Ascending aorta (tissue), 2 donors: ENCODE measurements at regions not wholly inside any gene's neighbourhood (a gene's known extent, or its start where the extent isn't known, plus 50 kb on each side); places are given as distances from the start of the nearest gene placed in this dataset.
A peak's percentile ranks its signal among the peaks of the same experiment; 100 is the strongest.

Source experiments
- DNase-seq, 2 donors: peaks; one replicate each; pipeline ENCODE4 v3.0.0-alpha.2; 2019; ENCODE audit warnings: low spot score in 2 of 2
- H3K27ac ChIP-seq, 2 donors: fragments of 200-600 bp; sonication (generic); one replicate each; pipeline ENCODE4 v1.5.1; 2016 to 2017; ENCODE audit warnings: mild to moderate bottlenecking in 1 of 2
- H3K27me3 ChIP-seq: fragments of 200-600 bp; sonication (generic); one replicate; pipeline ENCODE4 v1.5.1; 2017
- H3K36me3 ChIP-seq, 2 donors: fragments of 200-600 bp; sonication (generic); one replicate each; pipeline ENCODE4 v1.5.1; 2016
- H3K4me1 ChIP-seq, 2 donors: fragments of 200-600 bp; sonication (generic); one replicate each; pipeline ENCODE4 v1.5.1; 2016 to 2017; ENCODE audit warnings: mild to moderate bottlenecking in 1 of 2
- H3K4me3 ChIP-seq, 2 donors: fragments of 200-600 bp; sonication (generic); one replicate each; pipeline ENCODE4 v1.5.1; 2016 to 2017; ENCODE audit warnings: mild to moderate bottlenecking in 1 of 2
- H3K9me3 ChIP-seq, 2 donors: fragments of 200-600 bp; sonication (generic); one replicate each; pipeline ENCODE4 v1.5.1; 2016
- intact Hi-C: fragments of 100-400 bp; cut with DNase I; formaldehyde crosslinking; loops from one replicate; pipeline ENCODE4 v1.15.1; 2023
- TF ChIP-seq, protein P1 (sequence below), 3 experiments: fragments of 200-600 bp in 2 of 3; fragments of 450-650 bp in 1 of 3; sonication (generic) in 2 of 3; IDR thresholded peaks; one replicate each; pipeline ENCODE4 v1.5.1; 2016 to 2019; ENCODE audit warnings: antibody characterized with exemption in 3 of 3, mild to moderate bottlenecking in 1 of 3, moderate library complexity in 1 of 3

DNA sequence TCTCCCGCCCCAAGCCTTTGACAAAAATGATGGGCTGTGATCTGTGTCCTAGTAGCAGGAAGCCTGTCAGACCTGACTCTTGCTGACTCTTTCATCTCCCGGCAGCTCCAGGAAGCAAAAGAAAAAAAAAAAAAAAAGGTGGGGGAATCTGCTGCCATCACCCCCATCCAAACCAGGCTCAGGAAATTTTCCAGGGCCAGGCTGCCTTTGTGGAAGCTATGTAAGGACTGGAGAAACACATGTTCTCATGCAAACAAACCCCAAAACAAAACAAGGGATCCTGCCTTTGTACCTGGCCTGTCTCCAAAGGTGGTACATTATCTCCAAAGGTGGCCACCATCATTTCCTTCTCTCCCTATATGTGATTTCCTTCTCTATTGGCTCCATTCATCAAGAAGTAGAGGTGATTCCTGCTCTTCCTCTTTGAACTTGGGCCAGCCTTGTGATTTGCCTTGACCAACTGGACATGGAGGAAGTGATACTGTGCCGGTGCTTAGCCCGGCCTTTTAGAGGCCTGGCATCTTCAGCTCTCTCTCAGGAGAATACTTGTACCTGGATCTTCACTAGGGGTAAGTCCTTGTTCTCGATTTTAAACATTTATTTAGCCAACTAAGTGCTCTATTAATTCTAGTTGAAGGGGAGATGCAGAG, 192.2 kb upstream of the SVIL start:
- H3K27me3 ChIP-seq: no peaks in the 10 kb centered on the region
- H3K9me3 ChIP-seq: peaks cover 0 to 8% of the 10 kb centered on the region in 2 donors
- H3K36me3 ChIP-seq: no peaks in the 10 kb centered on the region
- DNase-seq: no peak
- no peak overlapping the region for H3K27ac ChIP-seq
- H3K4me1 ChIP-seq: peaks cover 0 to 3% of the 10 kb centered on the region in 2 donors
- TF ChIP-seq, protein P1, sequence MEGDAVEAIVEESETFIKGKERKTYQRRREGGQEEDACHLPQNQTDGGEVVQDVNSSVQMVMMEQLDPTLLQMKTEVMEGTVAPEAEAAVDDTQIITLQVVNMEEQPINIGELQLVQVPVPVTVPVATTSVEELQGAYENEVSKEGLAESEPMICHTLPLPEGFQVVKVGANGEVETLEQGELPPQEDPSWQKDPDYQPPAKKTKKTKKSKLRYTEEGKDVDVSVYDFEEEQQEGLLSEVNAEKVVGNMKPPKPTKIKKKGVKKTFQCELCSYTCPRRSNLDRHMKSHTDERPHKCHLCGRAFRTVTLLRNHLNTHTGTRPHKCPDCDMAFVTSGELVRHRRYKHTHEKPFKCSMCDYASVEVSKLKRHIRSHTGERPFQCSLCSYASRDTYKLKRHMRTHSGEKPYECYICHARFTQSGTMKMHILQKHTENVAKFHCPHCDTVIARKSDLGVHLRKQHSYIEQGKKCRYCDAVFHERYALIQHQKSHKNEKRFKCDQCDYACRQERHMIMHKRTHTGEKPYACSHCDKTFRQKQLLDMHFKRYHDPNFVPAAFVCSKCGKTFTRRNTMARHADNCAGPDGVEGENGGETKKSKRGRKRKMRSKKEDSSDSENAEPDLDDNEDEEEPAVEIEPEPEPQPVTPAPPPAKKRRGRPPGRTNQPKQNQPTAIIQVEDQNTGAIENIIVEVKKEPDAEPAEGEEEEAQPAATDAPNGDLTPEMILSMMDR (IDR thresholded peaks at IDR 0.05): no peak
- H3K4me3 ChIP-seq: no peak overlapping the region
- intact Hi-C loops: no loop called here

GRCh38 chr10:29826221-29826620, 191.4 kb upstream of the SVIL start:
- Histone ChIP-seq H3K36me3 (no peaks in the 10 kb centered on the region), H3K4me1 (peaks cover 0 to 9% of the 10 kb centered on the region in 2 donors), H3K27me3 (no peaks in the 10 kb centered on the region), H3K4me3 (no peak overlapping the region), H3K27ac (no peak overlapping the region), H3K9me3 (peaks cover 0 to 8% of the 10 kb centered on the region in 2 donors)
- intact Hi-C loops: no loop called here
- TF ChIP-seq, protein P1 (IDR thresholded peaks at IDR 0.05): no peak
- no peak for DNase-seq

DNA sequence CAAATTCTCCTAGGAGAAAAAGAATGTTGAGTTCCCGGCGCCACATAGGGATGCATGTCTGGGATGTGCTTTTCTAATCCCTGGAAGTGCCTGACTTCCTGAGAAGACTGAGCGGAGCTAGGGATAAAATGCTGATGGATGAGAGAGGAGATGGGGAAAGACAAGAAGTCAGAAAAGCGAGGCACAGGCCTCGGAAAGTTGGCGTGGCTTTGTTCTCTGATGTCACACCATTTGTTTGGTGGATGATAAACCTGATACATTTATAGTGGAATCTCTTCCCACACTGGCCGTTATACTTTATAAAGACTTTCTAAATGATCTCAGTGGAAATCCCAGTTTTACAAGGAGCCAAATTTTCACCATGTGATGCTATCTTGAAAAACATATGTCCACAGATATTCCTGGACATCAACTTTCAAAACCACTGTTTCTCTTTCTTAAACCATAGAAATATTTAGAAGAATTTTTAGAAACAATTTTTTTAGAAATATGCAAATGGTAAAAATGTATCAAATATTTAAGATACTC, 188.8 kb upstream of the SVIL start:
- H3K9me3 ChIP-seq: no peaks in the 10 kb centered on the region
- H3K4me1 ChIP-seq: peaks cover 4 to 11% of the 10 kb centered on the region in 2 donors
- H3K27me3 ChIP-seq: no peaks in the 10 kb centered on the region
- intact Hi-C loops: no loop called here
- no peaks in the 10 kb centered on the region for H3K36me3 ChIP-seq
- no peak overlapping the region for H3K4me3 ChIP-seq
- TF ChIP-seq, protein P1 (IDR thresholded peaks at IDR 0.05): no peak
- DNase-seq: no peak
- no peak overlapping the region for H3K27ac ChIP-seq

DNA sequence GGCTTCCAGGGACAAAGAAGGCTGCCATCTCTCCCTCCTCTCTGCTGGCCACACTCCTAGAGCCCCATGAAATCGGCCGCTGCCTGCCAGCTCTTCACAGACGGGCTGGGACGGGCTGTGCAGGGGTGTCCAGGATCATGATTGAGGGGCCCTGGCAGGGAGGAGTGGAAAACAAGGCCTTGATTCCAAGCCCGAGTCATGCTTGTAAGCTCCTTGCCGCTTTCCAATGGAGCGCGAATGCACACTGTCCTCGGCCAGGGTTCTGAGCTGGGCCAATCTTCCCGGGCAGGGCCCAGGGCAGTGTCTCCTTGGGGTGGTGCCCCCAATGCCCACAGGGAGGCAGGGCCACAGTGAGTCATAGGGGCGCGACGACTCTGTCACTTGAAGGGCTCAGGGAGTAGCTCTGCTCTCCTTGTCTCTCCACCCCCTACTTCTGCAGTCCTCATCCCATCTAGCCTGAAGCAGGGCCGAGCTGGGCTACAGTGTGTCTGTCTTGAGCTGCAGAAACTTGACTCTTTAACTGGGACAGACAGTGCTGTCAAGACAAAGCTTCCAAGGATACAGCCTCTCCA, 186.2 kb upstream of the SVIL start:
- Histone ChIP-seq H3K27ac (peak overlapping the region; percentile 67 to 75), H3K4me1 (peaks cover 4 to 11% of the 10 kb centered on the region in 2 donors), H3K4me3 (peak overlapping the region in 1 of 2 donors; percentile 25), H3K36me3 (no peaks in the 10 kb centered on the region), H3K27me3 (no peaks in the 10 kb centered on the region), H3K9me3 (no peaks in the 10 kb centered on the region)
- intact Hi-C loops: loop anchor here (2.0 kb wide), 1 partner anchor 20 kb away; no protein-coding TSS in a partner anchor
- TF ChIP-seq, protein P1 (IDR thresholded peaks at IDR 0.05): no peak
- no peak for DNase-seq

DNA sequence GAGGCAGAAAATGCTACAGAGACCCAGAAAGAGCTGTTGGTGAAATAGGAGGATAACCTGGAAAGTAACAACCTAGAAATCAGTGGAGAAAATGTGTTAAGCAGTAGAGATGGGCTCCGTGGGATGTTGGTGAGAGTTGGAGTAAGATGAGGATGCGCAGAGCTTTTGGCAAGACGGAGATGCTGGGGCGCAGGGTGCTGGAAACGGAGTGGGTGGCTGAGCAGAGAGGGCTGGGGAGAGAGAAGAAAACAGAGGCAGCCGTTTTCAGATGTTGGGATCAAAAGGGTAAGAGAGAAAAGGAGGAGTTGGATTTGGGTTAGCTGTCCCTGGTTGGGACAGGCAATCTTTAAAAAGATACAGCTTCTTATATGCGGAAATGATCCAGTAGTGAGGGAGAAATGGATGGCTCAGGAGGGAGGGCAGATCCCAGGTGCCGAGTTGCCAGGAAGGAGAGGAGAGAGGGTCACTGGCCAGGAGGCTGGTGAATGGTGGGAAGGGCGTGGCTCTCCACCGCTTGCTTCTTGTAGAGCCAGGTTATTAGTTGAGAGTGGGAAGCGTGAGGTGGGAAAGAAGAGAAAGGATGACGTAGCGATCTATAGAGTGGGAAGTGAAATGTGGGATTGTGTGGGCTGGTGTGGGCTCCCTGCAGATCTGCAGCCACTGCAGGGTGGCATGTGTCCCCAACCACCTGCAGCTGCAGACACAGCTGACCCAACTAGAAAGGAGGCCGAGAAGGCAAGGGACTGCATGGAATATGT, 182.2 kb upstream of the SVIL start:
- H3K36me3 ChIP-seq: no peaks in the 10 kb centered on the region
- H3K9me3 ChIP-seq: no peaks in the 10 kb centered on the region
- TF ChIP-seq, protein P1 (IDR thresholded peaks at IDR 0.05): no peak
- H3K27me3 ChIP-seq: no peaks in the 10 kb centered on the region
- no peak overlapping the region for H3K4me3 ChIP-seq
- DNase-seq: peak in 1 of 2 donors; percentile 45
- intact Hi-C loops: no loop called here
- peaks cover 6 to 23% of the 10 kb centered on the region in 2 donors for H3K4me1 ChIP-seq
- H3K27ac ChIP-seq: no peak overlapping the region
